ENCODE measurements at regions not wholly inside any gene's neighbourhood (a gene's known extent, or its start where the extent isn't known, plus 50 kb on each side); places are given as distances from the start of the nearest gene placed in this dataset.

DNA sequence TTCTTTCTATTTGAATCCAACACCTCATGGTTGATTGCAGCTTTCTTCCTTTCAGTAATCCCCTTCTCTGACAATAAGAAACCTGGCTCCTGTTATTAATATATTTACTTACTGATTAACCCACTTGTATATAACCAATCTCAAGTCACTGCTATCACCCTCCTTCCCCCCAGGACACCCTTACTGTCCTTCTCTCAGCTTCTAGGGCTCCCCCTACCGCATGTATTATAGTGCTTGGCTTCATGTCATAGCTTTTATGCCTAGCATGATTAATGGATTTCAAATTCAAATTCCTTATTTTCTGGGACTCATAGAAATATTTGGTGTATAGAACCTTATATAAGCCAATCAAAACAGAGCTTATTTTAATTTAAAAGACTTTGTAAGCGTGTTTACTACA lies 75.7 kb upstream of the BNIP2 start:
- no peak for TF ChIP-seq USF2 (CRISPR knock-in tag; IDR thresholded peaks at IDR 0.05)
- no peak for TF ChIP-seq GABPB1 (CRISPR knock-in tag; IDR thresholded peaks at IDR 0.05)
- TF ChIP-seq CTCF (IDR thresholded peaks at IDR 0.05), result no peak
- no peak for TF ChIP-seq ZNF219 (CRISPR knock-in tag; IDR thresholded peaks at IDR 0.05; ENCODE audit: borderline replicate concordance)
- TF ChIP-seq, protein P1, sequence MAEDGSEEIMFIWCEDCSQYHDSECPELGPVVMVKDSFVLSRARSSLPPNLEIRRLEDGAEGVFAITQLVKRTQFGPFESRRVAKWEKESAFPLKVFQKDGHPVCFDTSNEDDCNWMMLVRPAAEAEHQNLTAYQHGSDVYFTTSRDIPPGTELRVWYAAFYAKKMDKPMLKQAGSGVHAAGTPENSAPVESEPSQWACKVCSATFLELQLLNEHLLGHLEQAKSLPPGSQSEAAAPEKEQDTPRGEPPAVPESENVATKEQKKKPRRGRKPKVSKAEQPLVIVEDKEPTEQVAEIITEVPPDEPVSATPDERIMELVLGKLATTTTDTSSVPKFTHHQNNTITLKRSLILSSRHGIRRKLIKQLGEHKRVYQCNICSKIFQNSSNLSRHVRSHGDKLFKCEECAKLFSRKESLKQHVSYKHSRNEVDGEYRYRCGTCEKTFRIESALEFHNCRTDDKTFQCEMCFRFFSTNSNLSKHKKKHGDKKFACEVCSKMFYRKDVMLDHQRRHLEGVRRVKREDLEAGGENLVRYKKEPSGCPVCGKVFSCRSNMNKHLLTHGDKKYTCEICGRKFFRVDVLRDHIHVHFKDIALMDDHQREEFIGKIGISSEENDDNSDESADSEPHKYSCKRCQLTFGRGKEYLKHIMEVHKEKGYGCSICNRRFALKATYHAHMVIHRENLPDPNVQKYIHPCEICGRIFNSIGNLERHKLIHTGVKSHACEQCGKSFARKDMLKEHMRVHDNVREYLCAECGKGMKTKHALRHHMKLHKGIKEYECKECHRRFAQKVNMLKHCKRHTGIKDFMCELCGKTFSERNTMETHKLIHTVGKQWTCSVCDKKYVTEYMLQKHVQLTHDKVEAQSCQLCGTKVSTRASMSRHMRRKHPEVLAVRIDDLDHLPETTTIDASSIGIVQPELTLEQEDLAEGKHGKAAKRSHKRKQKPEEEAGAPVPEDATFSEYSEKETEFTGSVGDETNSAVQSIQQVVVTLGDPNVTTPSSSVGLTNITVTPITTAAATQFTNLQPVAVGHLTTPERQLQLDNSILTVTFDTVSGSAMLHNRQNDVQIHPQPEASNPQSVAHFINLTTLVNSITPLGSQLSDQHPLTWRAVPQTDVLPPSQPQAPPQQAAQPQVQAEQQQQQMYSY (CRISPR knock-in tag; IDR thresholded peaks at IDR 0.05), result no peak
- no peak for TF ChIP-seq CREB1 (CRISPR knock-in tag; IDR thresholded peaks at IDR 0.05)
- no peak for TF ChIP-seq FOXP4 (CRISPR knock-in tag; IDR thresholded peaks at IDR 0.05)
- no peak for TF ChIP-seq ATF3 (CRISPR knock-in tag; conservative IDR thresholded peaks at IDR 0.05)
- no peak for TF ChIP-seq FOXJ3 (CRISPR knock-in tag; IDR thresholded peaks at IDR 0.05; ENCODE audit: borderline replicate concordance)
- TF ChIP-seq TCF7 (CRISPR knock-in tag; IDR thresholded peaks at IDR 0.05; ENCODE audit: low read depth), result no peak
- TF ChIP-seq, protein P2, sequence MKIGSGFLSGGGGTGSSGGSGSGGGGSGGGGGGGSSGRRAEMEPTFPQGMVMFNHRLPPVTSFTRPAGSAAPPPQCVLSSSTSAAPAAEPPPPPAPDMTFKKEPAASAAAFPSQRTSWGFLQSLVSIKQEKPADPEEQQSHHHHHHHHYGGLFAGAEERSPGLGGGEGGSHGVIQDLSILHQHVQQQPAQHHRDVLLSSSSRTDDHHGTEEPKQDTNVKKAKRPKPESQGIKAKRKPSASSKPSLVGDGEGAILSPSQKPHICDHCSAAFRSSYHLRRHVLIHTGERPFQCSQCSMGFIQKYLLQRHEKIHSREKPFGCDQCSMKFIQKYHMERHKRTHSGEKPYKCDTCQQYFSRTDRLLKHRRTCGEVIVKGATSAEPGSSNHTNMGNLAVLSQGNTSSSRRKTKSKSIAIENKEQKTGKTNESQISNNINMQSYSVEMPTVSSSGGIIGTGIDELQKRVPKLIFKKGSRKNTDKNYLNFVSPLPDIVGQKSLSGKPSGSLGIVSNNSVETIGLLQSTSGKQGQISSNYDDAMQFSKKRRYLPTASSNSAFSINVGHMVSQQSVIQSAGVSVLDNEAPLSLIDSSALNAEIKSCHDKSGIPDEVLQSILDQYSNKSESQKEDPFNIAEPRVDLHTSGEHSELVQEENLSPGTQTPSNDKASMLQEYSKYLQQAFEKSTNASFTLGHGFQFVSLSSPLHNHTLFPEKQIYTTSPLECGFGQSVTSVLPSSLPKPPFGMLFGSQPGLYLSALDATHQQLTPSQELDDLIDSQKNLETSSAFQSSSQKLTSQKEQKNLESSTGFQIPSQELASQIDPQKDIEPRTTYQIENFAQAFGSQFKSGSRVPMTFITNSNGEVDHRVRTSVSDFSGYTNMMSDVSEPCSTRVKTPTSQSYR (CRISPR knock-in tag; IDR thresholded peaks at IDR 0.05), result no peak
- TF ChIP-seq, protein P3, sequence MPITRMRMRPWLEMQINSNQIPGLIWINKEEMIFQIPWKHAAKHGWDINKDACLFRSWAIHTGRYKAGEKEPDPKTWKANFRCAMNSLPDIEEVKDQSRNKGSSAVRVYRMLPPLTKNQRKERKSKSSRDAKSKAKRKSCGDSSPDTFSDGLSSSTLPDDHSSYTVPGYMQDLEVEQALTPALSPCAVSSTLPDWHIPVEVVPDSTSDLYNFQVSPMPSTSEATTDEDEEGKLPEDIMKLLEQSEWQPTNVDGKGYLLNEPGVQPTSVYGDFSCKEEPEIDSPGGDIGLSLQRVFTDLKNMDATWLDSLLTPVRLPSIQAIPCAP (CRISPR knock-in tag; IDR thresholded peaks at IDR 0.05), result no peak

Measured in WTC11 (cell line).